ENCODE measurements at regions not wholly inside any gene's neighbourhood (a gene's known extent, or its start where the extent isn't known, plus 50 kb on each side); places are given as distances from the start of the nearest gene placed in this dataset.

DNA sequence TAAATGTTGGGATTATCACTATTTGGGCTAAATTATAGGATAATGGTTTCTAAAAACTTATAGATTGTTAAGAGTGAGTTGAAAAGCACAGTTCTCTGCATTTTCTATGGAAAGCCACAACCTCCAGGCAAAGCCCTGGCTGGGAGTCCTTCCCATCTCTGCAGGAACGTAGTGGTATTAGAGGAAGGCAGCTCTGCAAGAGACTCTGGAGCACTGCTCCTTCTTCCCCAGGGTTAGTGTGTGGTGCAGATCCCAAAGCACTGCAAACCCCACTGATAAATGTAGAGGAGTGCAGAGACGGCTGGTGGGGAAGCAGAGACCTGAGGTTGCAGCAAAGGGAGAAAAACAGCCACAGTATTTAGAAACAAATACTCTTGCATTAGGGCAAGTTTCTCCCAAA, 225.3 kb downstream of the TINAG start:
- TF ChIP-seq POLR2A (IDR thresholded peaks at IDR 0.05) (no peak), CTCF (IDR thresholded peaks at IDR 0.05) (no peak), POLR2AphosphoS5 (IDR thresholded peaks at IDR 0.05) (no peak)
